ENCODE measurements at regions not wholly inside any gene's neighbourhood (a gene's known extent, or its start where the extent isn't known, plus 50 kb on each side); places are given as distances from the start of the nearest gene placed in this dataset.

GRCh38 chr7:131607291-131608115 is 51.1 kb upstream of the PODXL start:
- no peak for TF ChIP-seq CTCF (optimal IDR thresholded peaks at IDR 0.05 in 1 of 3, IDR thresholded peaks at IDR 0.05 in 1 of 3, conservative IDR thresholded peaks at IDR 0.05 in 1 of 3; ENCODE audit: extremely low read depth in 1 of 3, insufficient read depth in 2 of 3, low read length in 3 of 3)
- no peak for TF ChIP-seq EZH2 (IDR thresholded peaks at IDR 0.05; ENCODE audit: low read length)
